ENCODE measurements at regions not wholly inside any gene's neighbourhood (a gene's known extent, or its start where the extent isn't known, plus 50 kb on each side); places are given as distances from the start of the nearest gene placed in this dataset.

DNA sequence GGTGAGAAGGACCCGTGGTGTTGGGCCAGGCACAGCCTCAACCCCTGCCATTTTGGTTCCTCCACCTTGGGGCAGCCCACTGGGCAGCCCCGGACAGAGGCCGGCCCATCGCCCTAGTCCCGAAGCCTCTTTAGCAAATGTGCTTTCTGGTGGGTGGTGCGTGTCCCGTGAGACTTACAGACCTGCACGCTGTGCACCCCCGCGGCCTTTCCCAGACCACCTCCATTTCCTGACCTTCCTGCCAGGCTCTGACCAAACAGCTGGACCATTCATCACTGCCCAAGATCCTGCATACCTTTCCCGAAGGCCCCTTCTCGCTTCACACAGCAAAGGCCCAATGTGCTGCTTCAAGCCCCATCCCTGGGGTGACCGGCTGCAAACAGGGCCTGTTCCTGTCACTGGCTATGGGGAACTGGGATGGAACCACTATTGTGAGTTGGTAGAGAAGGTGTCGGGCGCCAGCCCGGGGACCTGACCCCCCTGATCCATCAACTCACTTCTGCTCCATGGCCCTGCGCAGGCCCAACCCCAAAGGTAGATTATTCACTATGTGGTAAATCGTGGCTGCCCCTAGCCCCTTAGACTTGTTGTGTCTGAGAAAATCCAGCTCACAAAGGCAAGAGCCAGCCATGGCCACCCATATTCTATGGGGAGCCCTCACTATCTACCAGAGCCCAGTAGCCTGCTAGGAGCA, 341.0 kb downstream of the EIPR1 start:
- TF ChIP-seq, protein P1, sequence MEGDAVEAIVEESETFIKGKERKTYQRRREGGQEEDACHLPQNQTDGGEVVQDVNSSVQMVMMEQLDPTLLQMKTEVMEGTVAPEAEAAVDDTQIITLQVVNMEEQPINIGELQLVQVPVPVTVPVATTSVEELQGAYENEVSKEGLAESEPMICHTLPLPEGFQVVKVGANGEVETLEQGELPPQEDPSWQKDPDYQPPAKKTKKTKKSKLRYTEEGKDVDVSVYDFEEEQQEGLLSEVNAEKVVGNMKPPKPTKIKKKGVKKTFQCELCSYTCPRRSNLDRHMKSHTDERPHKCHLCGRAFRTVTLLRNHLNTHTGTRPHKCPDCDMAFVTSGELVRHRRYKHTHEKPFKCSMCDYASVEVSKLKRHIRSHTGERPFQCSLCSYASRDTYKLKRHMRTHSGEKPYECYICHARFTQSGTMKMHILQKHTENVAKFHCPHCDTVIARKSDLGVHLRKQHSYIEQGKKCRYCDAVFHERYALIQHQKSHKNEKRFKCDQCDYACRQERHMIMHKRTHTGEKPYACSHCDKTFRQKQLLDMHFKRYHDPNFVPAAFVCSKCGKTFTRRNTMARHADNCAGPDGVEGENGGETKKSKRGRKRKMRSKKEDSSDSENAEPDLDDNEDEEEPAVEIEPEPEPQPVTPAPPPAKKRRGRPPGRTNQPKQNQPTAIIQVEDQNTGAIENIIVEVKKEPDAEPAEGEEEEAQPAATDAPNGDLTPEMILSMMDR (IDR thresholded peaks at IDR 0.05 in 2 of 3, conservative IDR thresholded peaks at IDR 0.05 in 1 of 3; ENCODE audit: borderline replicate concordance in 1 of 3, insufficient read depth in 1 of 3, low read depth in 2 of 3, low read length in 2 of 3): no peak
- TF ChIP-seq POLR2AphosphoS5 (IDR thresholded peaks at IDR 0.05; ENCODE audit: low read depth, low read length) (no peak), EGR1 (IDR thresholded peaks at IDR 0.05; ENCODE audit: low read depth) (no peak), CEBPB (IDR thresholded peaks at IDR 0.05; ENCODE audit: low read depth) (no peak), ZNF274 (IDR thresholded peaks at IDR 0.05; ENCODE audit: low read depth, low read length) (no peak)
- TF ChIP-seq, protein P2, sequence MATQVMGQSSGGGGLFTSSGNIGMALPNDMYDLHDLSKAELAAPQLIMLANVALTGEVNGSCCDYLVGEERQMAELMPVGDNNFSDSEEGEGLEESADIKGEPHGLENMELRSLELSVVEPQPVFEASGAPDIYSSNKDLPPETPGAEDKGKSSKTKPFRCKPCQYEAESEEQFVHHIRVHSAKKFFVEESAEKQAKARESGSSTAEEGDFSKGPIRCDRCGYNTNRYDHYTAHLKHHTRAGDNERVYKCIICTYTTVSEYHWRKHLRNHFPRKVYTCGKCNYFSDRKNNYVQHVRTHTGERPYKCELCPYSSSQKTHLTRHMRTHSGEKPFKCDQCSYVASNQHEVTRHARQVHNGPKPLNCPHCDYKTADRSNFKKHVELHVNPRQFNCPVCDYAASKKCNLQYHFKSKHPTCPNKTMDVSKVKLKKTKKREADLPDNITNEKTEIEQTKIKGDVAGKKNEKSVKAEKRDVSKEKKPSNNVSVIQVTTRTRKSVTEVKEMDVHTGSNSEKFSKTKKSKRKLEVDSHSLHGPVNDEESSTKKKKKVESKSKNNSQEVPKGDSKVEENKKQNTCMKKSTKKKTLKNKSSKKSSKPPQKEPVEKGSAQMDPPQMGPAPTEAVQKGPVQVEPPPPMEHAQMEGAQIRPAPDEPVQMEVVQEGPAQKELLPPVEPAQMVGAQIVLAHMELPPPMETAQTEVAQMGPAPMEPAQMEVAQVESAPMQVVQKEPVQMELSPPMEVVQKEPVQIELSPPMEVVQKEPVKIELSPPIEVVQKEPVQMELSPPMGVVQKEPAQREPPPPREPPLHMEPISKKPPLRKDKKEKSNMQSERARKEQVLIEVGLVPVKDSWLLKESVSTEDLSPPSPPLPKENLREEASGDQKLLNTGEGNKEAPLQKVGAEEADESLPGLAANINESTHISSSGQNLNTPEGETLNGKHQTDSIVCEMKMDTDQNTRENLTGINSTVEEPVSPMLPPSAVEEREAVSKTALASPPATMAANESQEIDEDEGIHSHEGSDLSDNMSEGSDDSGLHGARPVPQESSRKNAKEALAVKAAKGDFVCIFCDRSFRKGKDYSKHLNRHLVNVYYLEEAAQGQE (IDR thresholded peaks at IDR 0.05; ENCODE audit: low read depth): no peak
- TF ChIP-seq, protein P3, sequence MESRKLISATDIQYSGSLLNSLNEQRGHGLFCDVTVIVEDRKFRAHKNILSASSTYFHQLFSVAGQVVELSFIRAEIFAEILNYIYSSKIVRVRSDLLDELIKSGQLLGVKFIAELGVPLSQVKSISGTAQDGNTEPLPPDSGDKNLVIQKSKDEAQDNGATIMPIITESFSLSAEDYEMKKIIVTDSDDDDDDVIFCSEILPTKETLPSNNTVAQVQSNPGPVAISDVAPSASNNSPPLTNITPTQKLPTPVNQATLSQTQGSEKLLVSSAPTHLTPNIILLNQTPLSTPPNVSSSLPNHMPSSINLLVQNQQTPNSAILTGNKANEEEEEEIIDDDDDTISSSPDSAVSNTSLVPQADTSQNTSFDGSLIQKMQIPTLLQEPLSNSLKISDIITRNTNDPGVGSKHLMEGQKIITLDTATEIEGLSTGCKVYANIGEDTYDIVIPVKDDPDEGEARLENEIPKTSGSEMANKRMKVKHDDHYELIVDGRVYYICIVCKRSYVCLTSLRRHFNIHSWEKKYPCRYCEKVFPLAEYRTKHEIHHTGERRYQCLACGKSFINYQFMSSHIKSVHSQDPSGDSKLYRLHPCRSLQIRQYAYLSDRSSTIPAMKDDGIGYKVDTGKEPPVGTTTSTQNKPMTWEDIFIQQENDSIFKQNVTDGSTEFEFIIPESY (IDR thresholded peaks at IDR 0.05; ENCODE audit: extremely low read depth, insufficient replicate concordance, low read length): no peak
- TF ChIP-seq, protein P4, sequence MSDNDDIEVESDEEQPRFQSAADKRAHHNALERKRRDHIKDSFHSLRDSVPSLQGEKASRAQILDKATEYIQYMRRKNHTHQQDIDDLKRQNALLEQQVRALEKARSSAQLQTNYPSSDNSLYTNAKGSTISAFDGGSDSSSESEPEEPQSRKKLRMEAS (IDR thresholded peaks at IDR 0.05): no peak

Data from HCT116 (cell line).